OCI-LY1 (cell line): ENCODE measurements at regions not wholly inside any gene's neighbourhood (a gene's known extent, or its start where the extent isn't known, plus 50 kb on each side); places are given as distances from the start of the nearest gene placed in this dataset.
"Not testable (repeated sequence)": the region's sequence is repeated elsewhere in the genome, so short reads cannot be mapped to it uniquely, and the experiment has no call there.

ENCODE experiments used
- H2AFZ ChIP-seq: fragments of 200-600 bp; sonication (generic), shearing (Covaris generic); 2 replicates; pipeline ENCODE4 v1.6.0; 2014; ENCODE audit warnings: antibody characterized with exemption, mild to moderate bottlenecking, low read length
- H3F3A ChIP-seq: fragments of 200-600 bp; sonication (generic), shearing (Covaris generic); 2 replicates; pipeline ENCODE4 v1.6.0; 2014; ENCODE audit warnings: mild to moderate bottlenecking, antibody characterized with exemption, low read length, moderate library complexity; ENCODE audit not compliant: insufficient read depth
- H3K27ac ChIP-seq: fragments of 200-600 bp; sonication (generic); 2 replicates; pipeline ENCODE4 v1.5.1; 2014; ENCODE audit warnings: low read length, mixed run types, mild to moderate bottlenecking, low read depth; ENCODE audit not compliant: poor library complexity, severe bottlenecking
- H3K27me3 ChIP-seq: fragments of 200-600 bp; sonication (generic); 2 replicates; pipeline ENCODE4 v1.6.0; 2014; ENCODE audit warnings: antibody characterized with exemption, mild to moderate bottlenecking, low read length, moderate library complexity; ENCODE audit not compliant: insufficient read depth
- H3K36me3 ChIP-seq: fragments of 200-600 bp; sonication (generic); 2 replicates; pipeline ENCODE4 v1.6.1; 2014; ENCODE audit warnings: mild to moderate bottlenecking, antibody characterized with exemption, low read length, moderate library complexity, mixed read lengths; ENCODE audit not compliant: insufficient read depth
- H3K4me1 ChIP-seq: fragments of 200-600 bp; sonication (generic); 2 replicates; pipeline ENCODE4 v1.5.1; 2014; ENCODE audit warnings: mild to moderate bottlenecking, low read length, moderate library complexity; ENCODE audit not compliant: insufficient read depth, severe bottlenecking
- H3K4me2 ChIP-seq: fragments of 200-600 bp; sonication (generic), shearing (Covaris generic); 2 replicates; pipeline ENCODE4 v1.6.1; 2014; ENCODE audit warnings: low read length
- H3K4me3 ChIP-seq: fragments of 200-600 bp; sonication (generic); 2 replicates; pipeline ENCODE4 v1.5.1; 2014; ENCODE audit warnings: low read length, low read depth, mild to moderate bottlenecking, mixed read lengths; ENCODE audit not compliant: poor library complexity, severe bottlenecking
- H3K79me2 ChIP-seq: fragments of 200-600 bp; shearing (Covaris generic); 2 replicates; pipeline ENCODE4 v1.6.1; 2016; ENCODE audit warnings: mixed run types, low read length, mixed read lengths; ENCODE audit not compliant: insufficient read depth
- H3K9ac ChIP-seq: fragments of 200-600 bp; sonication (generic), shearing (Covaris generic); 2 replicates; pipeline ENCODE4 v1.6.1; 2014; ENCODE audit warnings: mild to moderate bottlenecking, low read length, mixed read lengths
- H3K9me2 ChIP-seq: fragments of 200-600 bp; sonication (generic), shearing (Covaris generic); 2 replicates; pipeline ENCODE4 v1.6.1; 2014; ENCODE audit warnings: low read depth, mild to moderate bottlenecking, low read length, mixed read lengths
- H3K9me3 ChIP-seq: fragments of 200-600 bp; shearing (Covaris generic); 2 replicates; pipeline ENCODE4 v1.6.1; 2014; ENCODE audit warnings: low read length, mixed read lengths
- H4K20me1 ChIP-seq: fragments of 200-600 bp; sonication (generic), shearing (Covaris generic); 2 replicates; pipeline ENCODE4 v1.6.0; 2016; ENCODE audit warnings: mild to moderate bottlenecking, low read length; ENCODE audit not compliant: insufficient read depth
- EZH2 ChIP-seq: fragments of 200-600 bp; sonication (generic), shearing (Covaris generic); IDR thresholded peaks from 2 replicates; pipeline ENCODE4 v1.8.0; 2017; ENCODE audit warnings: borderline replicate concordance, mixed run types, mild to moderate bottlenecking, antibody characterized with exemption, low read length, moderate library complexity, mixed read lengths
- TF ChIP-seq, protein P1 (sequence below): fragments of 200-600 bp; sonication (generic), shearing (Covaris generic); IDR thresholded peaks from 2 replicates; pipeline ENCODE4 v1.5.1; 2017; ENCODE audit warnings: mild to moderate bottlenecking, antibody characterized with exemption, low read length, moderate library complexity, mixed read lengths

GRCh38 chr17:20702692-20703091, 123.2 kb downstream of the CDRT15L2 start:
- H3K9me3 ChIP-seq, result no peaks in the 10 kb centered on the region
- H3K36me3 ChIP-seq, result no peaks in the 10 kb centered on the region
- H3K4me1 ChIP-seq, result no peaks in the 10 kb centered on the region
- no peak overlapping the region for H3K4me2 ChIP-seq
- no peak overlapping the region for H3K9ac ChIP-seq
- H3K9me2 ChIP-seq, result no peaks in the 10 kb centered on the region
- H3K79me2 ChIP-seq, result no peaks in the 10 kb centered on the region
- H3F3A ChIP-seq, result no peaks in the 10 kb centered on the region
- H4K20me1 ChIP-seq, result no peaks in the 10 kb centered on the region
- TF ChIP-seq, protein P1, sequence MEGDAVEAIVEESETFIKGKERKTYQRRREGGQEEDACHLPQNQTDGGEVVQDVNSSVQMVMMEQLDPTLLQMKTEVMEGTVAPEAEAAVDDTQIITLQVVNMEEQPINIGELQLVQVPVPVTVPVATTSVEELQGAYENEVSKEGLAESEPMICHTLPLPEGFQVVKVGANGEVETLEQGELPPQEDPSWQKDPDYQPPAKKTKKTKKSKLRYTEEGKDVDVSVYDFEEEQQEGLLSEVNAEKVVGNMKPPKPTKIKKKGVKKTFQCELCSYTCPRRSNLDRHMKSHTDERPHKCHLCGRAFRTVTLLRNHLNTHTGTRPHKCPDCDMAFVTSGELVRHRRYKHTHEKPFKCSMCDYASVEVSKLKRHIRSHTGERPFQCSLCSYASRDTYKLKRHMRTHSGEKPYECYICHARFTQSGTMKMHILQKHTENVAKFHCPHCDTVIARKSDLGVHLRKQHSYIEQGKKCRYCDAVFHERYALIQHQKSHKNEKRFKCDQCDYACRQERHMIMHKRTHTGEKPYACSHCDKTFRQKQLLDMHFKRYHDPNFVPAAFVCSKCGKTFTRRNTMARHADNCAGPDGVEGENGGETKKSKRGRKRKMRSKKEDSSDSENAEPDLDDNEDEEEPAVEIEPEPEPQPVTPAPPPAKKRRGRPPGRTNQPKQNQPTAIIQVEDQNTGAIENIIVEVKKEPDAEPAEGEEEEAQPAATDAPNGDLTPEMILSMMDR, result no peak
- TF ChIP-seq EZH2, result no peak
- no peak overlapping the region for H3K4me3 ChIP-seq
- no peak overlapping the region for H3K27ac ChIP-seq
- no peak overlapping the region for H2AFZ ChIP-seq
- H3K27me3 ChIP-seq, result no peaks in the 10 kb centered on the region

DNA sequence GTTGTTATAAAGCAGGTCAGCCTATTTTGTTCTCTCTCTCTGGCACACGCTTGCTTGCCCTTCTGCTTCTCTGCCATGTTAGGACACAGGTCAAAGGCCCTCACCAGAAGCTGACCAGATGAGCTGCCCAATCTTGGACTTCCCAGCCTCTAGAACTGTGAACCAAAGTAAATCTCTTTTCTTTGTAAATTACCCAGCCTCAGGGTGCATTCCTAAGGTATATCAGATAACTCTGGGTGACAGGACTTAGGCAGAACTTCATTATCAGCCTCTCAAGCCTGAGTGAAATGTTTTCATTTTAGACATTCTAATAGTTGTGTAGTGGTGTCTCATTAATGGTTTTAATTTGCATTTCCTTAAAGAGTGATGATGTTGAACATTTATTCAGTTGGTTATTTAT, 124.3 kb downstream of the CDRT15L2 start:
- no peak overlapping the region for H3K9ac ChIP-seq

DNA sequence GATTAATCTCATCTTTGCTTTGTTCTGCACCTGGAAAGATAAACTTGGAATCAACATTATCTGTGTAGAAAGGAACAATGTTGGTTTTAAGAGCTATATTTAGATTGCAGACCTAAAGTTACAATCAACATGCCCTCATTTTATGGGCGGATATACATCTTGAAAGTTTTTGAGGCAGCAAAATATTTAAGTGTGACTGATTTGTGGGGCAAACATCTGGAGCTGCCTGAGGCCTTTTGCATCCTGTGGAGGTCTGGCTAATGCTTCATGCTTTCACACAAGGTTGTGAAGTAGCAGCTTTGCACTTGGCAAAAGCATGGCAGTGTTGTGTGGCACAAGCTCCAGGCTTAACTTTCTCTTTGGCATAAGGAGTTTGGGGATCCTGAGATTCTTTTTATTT, 125.7 kb downstream of the CDRT15L2 start:
- H3K79me2 ChIP-seq, H3K4me3 ChIP-seq: not testable (repeated sequence)

More for the DNA sequence above, 124.3 kb downstream of the CDRT15L2 start:
- no peaks in the 10 kb centered on the region for H3K4me1 ChIP-seq
- no peak overlapping the region for H3K4me3 ChIP-seq
- H3K27me3 ChIP-seq, result no peaks in the 10 kb centered on the region
- no peaks in the 10 kb centered on the region for H3K36me3 ChIP-seq
- H3K79me2 ChIP-seq, result no peaks in the 10 kb centered on the region
- no peaks in the 10 kb centered on the region for H4K20me1 ChIP-seq
- no peak overlapping the region for H2AFZ ChIP-seq
- no peak overlapping the region for H3K4me2 ChIP-seq
- no peak overlapping the region for H3K27ac ChIP-seq
- H3K9me2 ChIP-seq, result no peaks in the 10 kb centered on the region
- no peaks in the 10 kb centered on the region for H3K9me3 ChIP-seq
- TF ChIP-seq EZH2, result no peak
- TF ChIP-seq, protein P1, result no peak
- H3F3A ChIP-seq, result no peaks in the 10 kb centered on the region

DNA sequence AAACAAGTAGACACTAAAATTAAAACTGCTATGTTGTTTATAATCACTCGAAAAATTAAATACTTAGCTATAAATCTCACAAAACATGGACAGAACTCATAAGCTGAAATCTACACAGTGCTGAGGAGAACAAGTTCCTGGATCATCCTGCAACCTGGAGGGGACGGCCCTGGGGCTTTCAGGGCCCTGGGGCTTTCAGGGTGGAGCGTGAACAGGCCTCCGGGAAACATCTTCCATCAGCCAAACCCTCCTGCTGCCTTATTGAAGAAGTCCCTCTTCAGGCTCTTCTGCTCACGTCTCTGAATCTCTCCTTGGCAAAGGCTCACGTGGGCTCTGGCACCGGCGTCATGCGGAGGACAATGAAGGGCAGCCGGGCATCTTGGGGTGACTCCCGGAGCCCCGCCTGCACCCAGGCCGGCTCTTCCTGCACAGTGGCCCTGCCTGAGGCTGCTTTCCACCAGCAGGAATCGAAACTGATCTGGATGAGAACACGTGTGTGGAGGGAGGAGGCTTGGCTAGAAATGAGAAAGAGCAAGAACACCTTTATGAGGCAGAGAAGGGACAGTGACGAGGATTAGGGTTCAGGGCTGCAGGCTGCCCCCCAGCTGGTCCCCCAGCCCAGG, 127.3 kb downstream of the CDRT15L2 start:
- Histone ChIP-seq H3K9ac (no peak overlapping the region), H3K4me1 (no peaks in the 10 kb centered on the region), H3K9me2 (no peaks in the 10 kb centered on the region), H3K9me3 (no peaks in the 10 kb centered on the region), H2AFZ (no peak overlapping the region), H3K79me2 (no peaks in the 10 kb centered on the region), H3K27me3 (no peaks in the 10 kb centered on the region), H3K4me2 (no peak overlapping the region), H3K27ac (no peak overlapping the region), H3F3A (no peaks in the 10 kb centered on the region), H3K36me3 (no peaks in the 10 kb centered on the region), H3K4me3 (no peak overlapping the region), H4K20me1 (no peaks in the 10 kb centered on the region)
- TF ChIP-seq, protein P1, result no peak
- no peak for TF ChIP-seq EZH2

More for the DNA sequence above, 125.7 kb downstream of the CDRT15L2 start:
- H3K27me3 ChIP-seq, H3K9me2 ChIP-seq, H3K27ac ChIP-seq, H3K4me1 ChIP-seq, H3F3A ChIP-seq, H4K20me1 ChIP-seq, H3K4me2 ChIP-seq, H3K36me3 ChIP-seq, H3K9me3 ChIP-seq, H3K9ac ChIP-seq, H2AFZ ChIP-seq: not testable (repeated sequence)

DNA sequence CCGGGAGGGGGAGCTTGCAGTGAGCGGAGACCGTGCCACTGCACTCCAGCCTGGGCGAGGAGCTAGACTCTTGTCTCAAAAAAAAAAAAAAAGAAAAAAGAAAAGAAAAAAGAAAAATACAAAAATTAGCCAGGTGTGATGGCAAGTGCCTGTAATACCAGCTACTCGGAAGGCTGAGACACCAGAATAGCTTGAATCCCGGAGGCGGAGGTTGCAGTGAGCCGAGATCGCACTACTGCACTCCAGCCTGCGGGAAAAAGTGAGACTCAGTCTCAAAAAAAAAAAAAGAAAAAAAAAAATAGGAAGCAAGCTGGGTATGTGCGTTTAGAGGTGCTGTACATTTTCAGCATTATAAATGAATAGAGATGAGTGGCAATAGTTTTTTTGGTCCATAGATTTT, 129.3 kb downstream of the CDRT15L2 start:
- H3K27me3 ChIP-seq, H3K4me1 ChIP-seq, H3K4me2 ChIP-seq, H3K9me2 ChIP-seq, H3K9ac ChIP-seq, H3K4me3 ChIP-seq, H2AFZ ChIP-seq, H3K27ac ChIP-seq, H3F3A ChIP-seq, H3K79me2 ChIP-seq, H3K36me3 ChIP-seq, H4K20me1 ChIP-seq, H3K9me3 ChIP-seq: not testable (repeated sequence)
